Karpas-422 (cell line): ENCODE measurements at regions not wholly inside any gene's neighbourhood (a gene's known extent, or its start where the extent isn't known, plus 50 kb on each side); places are given as distances from the start of the nearest gene placed in this dataset.
A peak's percentile ranks its signal among the peaks of the same experiment; 100 is the strongest.

ENCODE experiments used
- DNase-seq: peaks from one replicate; pipeline ENCODE4 v3.0.0-alpha.2; 2015
- H2AFZ ChIP-seq: fragments of 200-600 bp; sonication (generic); 2 replicates; pipeline ENCODE4 v1.6.1; 2014; ENCODE audit warnings: antibody characterized with exemption, low read length, mixed read lengths
- H3K27ac ChIP-seq: fragments of 200-600 bp; sonication (generic); 2 replicates; pipeline ENCODE4 v1.5.1; 2014; ENCODE audit warnings: mild to moderate bottlenecking, low read length, moderate library complexity
- H3K27me3 ChIP-seq: fragments of 200-600 bp; sonication (generic); 2 replicates; pipeline ENCODE4 v1.6.1; 2014; ENCODE audit warnings: low read length, mixed read lengths
- H3K36me3 ChIP-seq: fragments of 200-600 bp; sonication (generic); 2 replicates; pipeline ENCODE4 v1.6.1; 2014; ENCODE audit warnings: low read length, mixed read lengths; ENCODE audit not compliant: insufficient read depth
- H3K4me1 ChIP-seq: fragments of 200-600 bp; sonication (generic); 2 replicates; pipeline ENCODE4 v1.6.1; 2014; ENCODE audit warnings: mild to moderate bottlenecking, low read length, mixed read lengths
- H3K4me2 ChIP-seq: fragments of 200-600 bp; sonication (generic); 2 replicates; pipeline ENCODE4 v1.6.1; 2014; ENCODE audit warnings: low read length, low read depth, mild to moderate bottlenecking; ENCODE audit not compliant: poor library complexity, severe bottlenecking
- H3K4me3 ChIP-seq: fragments of 200-600 bp; sonication (generic); 2 replicates; pipeline ENCODE4 v1.5.1; 2014; ENCODE audit warnings: mild to moderate bottlenecking, antibody characterized with exemption, low read length, mixed read lengths
- H3K79me2 ChIP-seq: fragments of 200-600 bp; sonication (generic); 2 replicates; pipeline ENCODE4 v1.6.1; 2014; ENCODE audit warnings: mild to moderate bottlenecking, low read length, mixed read lengths
- H3K9ac ChIP-seq: fragments of 200-600 bp; sonication (generic); 2 replicates; pipeline ENCODE4 v1.6.0; 2014; ENCODE audit warnings: low read length
- H3K9me2 ChIP-seq: fragments of 200-600 bp; sonication (generic), shearing (Covaris generic); replicated peaks from 2 replicates; pipeline ENCODE4 v1.6.0; 2014; ENCODE audit warnings: mild to moderate bottlenecking, low read length, moderate library complexity; ENCODE audit not compliant: insufficient read depth
- H3K9me3 ChIP-seq: fragments of 300-700, 200-600 bp; sonication (generic); 2 replicates; pipeline ENCODE4 v1.6.1; 2014; ENCODE audit warnings: low read length, mixed read lengths
- H4K20me1 ChIP-seq: fragments of 200-600 bp; sonication (generic); 2 replicates; pipeline ENCODE4 v1.6.1; 2014; ENCODE audit warnings: mild to moderate bottlenecking, antibody characterized with exemption, low read length, low read depth; ENCODE audit not compliant: insufficient read depth

GRCh38 chr2:84022810-84023431 is 436.2 kb downstream of the SUCLG1 start:
- DNase-seq, result peak; percentile 87
- no peaks in the 10 kb centered on the region for H3K79me2 ChIP-seq
- no peak overlapping the region for H3K4me2 ChIP-seq
- no peaks in the 10 kb centered on the region for H3K9me3 ChIP-seq
- H3K4me1 ChIP-seq, result no peaks in the 10 kb centered on the region
- no peaks in the 10 kb centered on the region for H3K9me2 ChIP-seq
- H3K36me3 ChIP-seq, result no peaks in the 10 kb centered on the region
- no peak overlapping the region for H3K4me3 ChIP-seq
- no peaks in the 10 kb centered on the region for H3K27me3 ChIP-seq
- no peak overlapping the region for H3K27ac ChIP-seq
- no peaks in the 10 kb centered on the region for H4K20me1 ChIP-seq
- H3K9ac ChIP-seq, result no peak overlapping the region
- H2AFZ ChIP-seq, result no peak overlapping the region

- peaks cover 7% of the 10 kb centered on the region; the same call in 1 of the 2 replicates for H3K9me3 ChIP-seq
- H3K27me3 ChIP-seq, result no peaks in the 10 kb centered on the region
- no peak overlapping the region for H3K27ac ChIP-seq
- no peak overlapping the region for H2AFZ ChIP-seq
- peaks cover 5% of the 10 kb centered on the region; the same call in 1 of the 2 replicates for H3K9me2 ChIP-seq
- no peak for DNase-seq
- no peak overlapping the region for H3K4me3 ChIP-seq
- H3K36me3 ChIP-seq, result no peaks in the 10 kb centered on the region
- no peaks in the 10 kb centered on the region for H4K20me1 ChIP-seq
- H3K9ac ChIP-seq, result no peak overlapping the region
- H3K4me1 ChIP-seq, result no peaks in the 10 kb centered on the region
- H3K79me2 ChIP-seq, result no peaks in the 10 kb centered on the region
- H3K4me2 ChIP-seq, result no peak overlapping the region
Observed at GRCh38 chr2:84017010-84017409, 442.1 kb downstream of the SUCLG1 start.

GRCh38 chr2:84016183-84016582 is 442.9 kb downstream of the SUCLG1 start:
- H3K79me2 ChIP-seq, result no peaks in the 10 kb centered on the region
- no peaks in the 10 kb centered on the region for H4K20me1 ChIP-seq
- H3K4me3 ChIP-seq, result no peak overlapping the region
- H3K27ac ChIP-seq, result no peak overlapping the region
- no peaks in the 10 kb centered on the region for H3K36me3 ChIP-seq
- H3K27me3 ChIP-seq, result no peaks in the 10 kb centered on the region
- no peak overlapping the region for H3K4me2 ChIP-seq
- H3K4me1 ChIP-seq, result no peaks in the 10 kb centered on the region
- H3K9me3 ChIP-seq, result peaks cover 7% of the 10 kb centered on the region; the same call in 1 of the 2 replicates
- peaks cover 5% of the 10 kb centered on the region; the same call in 1 of the 2 replicates for H3K9me2 ChIP-seq
- no peak overlapping the region for H3K9ac ChIP-seq
- H2AFZ ChIP-seq, result no peak overlapping the region
- no peak for DNase-seq

GRCh38 chr2:83997889-83998288 is 461.2 kb downstream of the SUCLG1 start:
- no peaks in the 10 kb centered on the region for H4K20me1 ChIP-seq
- H3K27ac ChIP-seq, result no peak overlapping the region
- H3K9me2 ChIP-seq, result no peaks in the 10 kb centered on the region; the same call in 1 of the 2 replicates
- no peaks in the 10 kb centered on the region for H3K27me3 ChIP-seq
- H3K36me3 ChIP-seq, result no peaks in the 10 kb centered on the region
- no peak overlapping the region for H2AFZ ChIP-seq
- no peaks in the 10 kb centered on the region for H3K79me2 ChIP-seq
- no peak overlapping the region for H3K9ac ChIP-seq
- H3K9me3 ChIP-seq, result peaks cover 7% of the 10 kb centered on the region; the same call in 1 of the 2 replicates
- H3K4me2 ChIP-seq, result no peak overlapping the region
- DNase-seq, result no peak
- H3K4me1 ChIP-seq, result no peaks in the 10 kb centered on the region
- H3K4me3 ChIP-seq, result no peak overlapping the region

- H3K36me3 ChIP-seq, result no peaks in the 10 kb centered on the region
- no peak overlapping the region for H3K4me2 ChIP-seq
- no peak for DNase-seq
- no peaks in the 10 kb centered on the region for H3K27me3 ChIP-seq
- no peak overlapping the region for H3K4me3 ChIP-seq
- no peaks in the 10 kb centered on the region; the same call in 1 of the 2 replicates for H3K9me2 ChIP-seq
- no peak overlapping the region for H3K27ac ChIP-seq
- peaks cover 7% of the 10 kb centered on the region for H3K9me3 ChIP-seq
- no peaks in the 10 kb centered on the region for H3K4me1 ChIP-seq
- no peak overlapping the region for H2AFZ ChIP-seq
- H3K79me2 ChIP-seq, result no peaks in the 10 kb centered on the region
- H4K20me1 ChIP-seq, result no peaks in the 10 kb centered on the region
- no peak overlapping the region for H3K9ac ChIP-seq
Observed at GRCh38 chr2:83994633-83995179, 464.4 kb downstream of the SUCLG1 start.

GRCh38 chr2:83993873-83994632 is 465.0 kb downstream of the SUCLG1 start:
- Histone ChIP-seq H3K4me2 (no peak overlapping the region), H3K9me3 (peaks cover 7% of the 10 kb centered on the region), H3K4me3 (no peak overlapping the region), H3K36me3 (no peaks in the 10 kb centered on the region), H4K20me1 (no peaks in the 10 kb centered on the region), H3K27me3 (no peaks in the 10 kb centered on the region), H3K4me1 (no peaks in the 10 kb centered on the region), H3K9me2 (no peaks in the 10 kb centered on the region; the same call in 1 of the 2 replicates), H2AFZ (no peak overlapping the region), H3K9ac (no peak overlapping the region), H3K79me2 (no peaks in the 10 kb centered on the region), H3K27ac (no peak overlapping the region)
- DNase-seq, result no peak

GRCh38 chr2:83991992-83992391 is 467.1 kb downstream of the SUCLG1 start:
- Histone ChIP-seq H3K9me3 (peaks cover 12% of the 10 kb centered on the region), H3K36me3 (no peaks in the 10 kb centered on the region), H4K20me1 (no peaks in the 10 kb centered on the region), H2AFZ (no peak overlapping the region), H3K4me2 (no peak overlapping the region), H3K9ac (no peak overlapping the region), H3K27ac (no peak overlapping the region), H3K4me1 (no peaks in the 10 kb centered on the region), H3K9me2 (no peaks in the 10 kb centered on the region; the same call in 1 of the 2 replicates), H3K4me3 (no peak overlapping the region), H3K27me3 (no peaks in the 10 kb centered on the region), H3K79me2 (no peaks in the 10 kb centered on the region)
- DNase-seq, result no peak

GRCh38 chr2:83990636-83991035 is 468.4 kb downstream of the SUCLG1 start:
- Histone ChIP-seq H3K4me2 (no peak overlapping the region), H3K9ac (no peak overlapping the region), H2AFZ (no peak overlapping the region), H4K20me1 (no peaks in the 10 kb centered on the region), H3K27ac (no peak overlapping the region), H3K9me3 (peaks cover 9% of the 10 kb centered on the region), H3K4me1 (no peaks in the 10 kb centered on the region), H3K27me3 (no peaks in the 10 kb centered on the region), H3K4me3 (no peak overlapping the region), H3K36me3 (no peaks in the 10 kb centered on the region), H3K9me2 (no peaks in the 10 kb centered on the region; the same call in 1 of the 2 replicates), H3K79me2 (no peaks in the 10 kb centered on the region)
- DNase-seq, result no peak
